ENCODE measurements at regions not wholly inside any gene's neighbourhood (a gene's known extent, or its start where the extent isn't known, plus 50 kb on each side); places are given as distances from the start of the nearest gene placed in this dataset.

DNA sequence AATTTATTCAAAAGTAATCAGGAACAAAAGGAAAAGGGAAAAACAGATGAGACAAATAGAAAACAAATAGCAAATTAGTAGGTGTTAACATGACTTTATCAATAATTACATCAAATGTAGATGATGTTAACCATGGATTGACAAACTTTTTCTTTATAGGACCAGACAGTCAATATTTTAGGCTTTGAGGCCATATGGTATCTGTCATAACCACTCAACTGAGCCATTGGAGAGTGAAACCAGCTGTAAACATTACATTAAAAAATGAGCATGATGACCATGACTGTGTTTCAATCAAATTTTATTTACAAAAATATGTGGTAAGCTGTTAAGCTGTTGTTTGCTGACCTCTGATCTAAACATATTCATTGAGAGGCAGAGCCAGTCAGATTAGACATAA, 118.5 kb upstream of the NWD2 start:
- no peaks in the 10 kb centered on the region for H3K27me3 ChIP-seq (ENCODE audit: insufficient read depth, insufficient read length)
- H3K4me3 ChIP-seq (ENCODE audit: insufficient read length, low read depth), result no peak overlapping the region
- TF ChIP-seq YY1 (IDR thresholded peaks at IDR 0.05; ENCODE audit: insufficient read depth, insufficient read length) (no peak), SUZ12 (IDR thresholded peaks at IDR 0.05; ENCODE audit: extremely low read depth, insufficient read depth, insufficient read length) (no peak), ZNF274 (IDR thresholded peaks at IDR 0.05; ENCODE audit: low read depth, low read length) (no peak)
- H3K9me3 ChIP-seq (ENCODE audit: insufficient read depth, low read length), result no peaks in the 10 kb centered on the region
- H3K4me1 ChIP-seq (ENCODE audit: insufficient read depth, insufficient read length), result no peaks in the 10 kb centered on the region
- DNase-seq (ENCODE audit: low read depth, low spot score), result no peak
- no peak overlapping the region for H3K9ac ChIP-seq (ENCODE audit: insufficient read length, low read depth)
- no peaks in the 10 kb centered on the region for H3K36me3 ChIP-seq (ENCODE audit: insufficient read depth, insufficient read length, low read length)

DNA sequence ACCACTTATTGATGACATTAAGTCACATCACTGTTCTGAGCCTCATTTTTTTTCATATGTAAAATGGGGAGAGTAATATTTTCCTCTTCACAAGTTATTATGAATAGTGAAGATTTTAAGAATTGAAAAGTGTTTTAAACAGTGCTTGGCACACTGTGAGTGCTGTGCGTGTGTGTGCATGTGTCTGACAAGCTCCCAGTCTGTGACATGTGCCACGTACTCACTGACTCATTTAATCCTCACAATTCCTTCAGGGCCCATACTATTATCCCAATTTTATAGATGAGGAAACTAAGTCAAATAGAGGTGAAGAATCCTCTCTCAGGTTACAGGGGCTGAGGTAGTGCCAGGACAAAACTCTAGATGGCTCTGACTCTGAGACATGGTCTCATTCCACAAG, 114.1 kb upstream of the NWD2 start:
- Histone ChIP-seq H3K4me3 (ENCODE audit: insufficient read length, low read depth) (no peak overlapping the region), H3K9ac (ENCODE audit: insufficient read length, low read depth) (no peak overlapping the region), H3K36me3 (ENCODE audit: insufficient read depth, insufficient read length, low read length) (no peaks in the 10 kb centered on the region), H3K4me1 (ENCODE audit: insufficient read depth, insufficient read length) (no peaks in the 10 kb centered on the region), H3K9me3 (ENCODE audit: insufficient read depth, low read length) (no peaks in the 10 kb centered on the region), H3K27me3 (ENCODE audit: insufficient read depth, insufficient read length) (no peaks in the 10 kb centered on the region)
- no peak for DNase-seq (ENCODE audit: low read depth, low spot score)
- no peak for TF ChIP-seq ZNF274 (IDR thresholded peaks at IDR 0.05; ENCODE audit: low read depth, low read length)
- TF ChIP-seq SUZ12 (IDR thresholded peaks at IDR 0.05; ENCODE audit: extremely low read depth, insufficient read depth, insufficient read length), result no peak
- TF ChIP-seq YY1 (IDR thresholded peaks at IDR 0.05; ENCODE audit: insufficient read depth, insufficient read length), result no peak

DNA sequence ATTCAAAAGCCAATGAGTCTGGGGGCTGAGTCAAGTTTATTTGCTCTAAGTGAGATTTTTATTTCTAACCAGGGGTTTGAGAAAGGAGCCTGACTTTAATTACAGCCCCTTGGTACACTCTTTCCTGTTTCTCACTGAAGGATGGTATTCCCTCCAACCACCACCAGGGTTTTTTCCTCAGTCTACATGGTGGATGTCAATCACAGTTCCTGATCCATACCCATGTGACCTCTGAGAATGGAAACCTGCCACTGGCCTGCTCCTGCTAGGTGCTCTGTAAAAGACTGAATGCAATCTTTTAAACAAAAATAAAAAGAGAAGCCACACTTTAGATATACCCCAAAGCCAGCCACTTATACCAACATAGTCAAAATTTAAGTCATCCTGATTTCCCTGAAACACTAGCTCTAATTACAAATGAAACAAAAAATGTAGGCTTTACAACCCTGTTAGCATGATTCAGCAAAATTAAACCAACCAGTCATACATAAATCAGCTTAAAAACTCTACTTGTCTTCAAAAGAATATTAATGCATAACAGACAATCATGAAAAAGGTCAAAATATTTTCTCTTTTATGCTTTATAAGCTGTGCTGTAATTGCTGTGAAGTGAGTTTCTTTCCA, 112.1 kb upstream of the NWD2 start:
- Histone ChIP-seq H3K4me3 (ENCODE audit: insufficient read length, low read depth) (no peak overlapping the region), H3K9ac (ENCODE audit: insufficient read length, low read depth) (no peak overlapping the region), H3K36me3 (ENCODE audit: insufficient read depth, insufficient read length, low read length) (no peaks in the 10 kb centered on the region), H3K9me3 (ENCODE audit: insufficient read depth, low read length) (no peaks in the 10 kb centered on the region), H3K4me1 (ENCODE audit: insufficient read depth, insufficient read length) (no peaks in the 10 kb centered on the region), H3K27me3 (ENCODE audit: insufficient read depth, insufficient read length) (no peaks in the 10 kb centered on the region)
- DNase-seq (ENCODE audit: low read depth, low spot score), result no peak
- TF ChIP-seq ZNF274 (IDR thresholded peaks at IDR 0.05; ENCODE audit: low read depth, low read length), result no peak
- no peak for TF ChIP-seq YY1 (IDR thresholded peaks at IDR 0.05; ENCODE audit: insufficient read depth, insufficient read length)

DNA sequence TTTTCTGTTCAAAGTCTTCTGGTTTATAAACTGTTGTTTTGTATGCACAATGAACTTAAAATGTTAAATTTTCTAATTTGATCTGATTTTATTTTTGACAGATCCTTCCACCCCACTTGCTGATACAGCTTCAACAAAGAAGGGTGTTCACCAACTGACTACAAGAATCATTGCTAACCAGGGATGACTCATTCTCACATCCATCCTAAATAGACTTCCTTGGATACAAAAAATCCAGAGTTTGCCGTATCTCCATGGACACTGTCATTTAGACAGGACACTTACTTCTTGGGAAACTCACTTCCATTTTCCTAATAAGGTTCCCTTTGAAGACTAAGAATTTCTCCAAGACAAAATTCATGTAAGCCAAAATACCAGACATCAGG, 111.6 kb upstream of the NWD2 start:
- TF ChIP-seq YY1 (IDR thresholded peaks at IDR 0.05; ENCODE audit: insufficient read depth, insufficient read length) (no peak), SUZ12 (IDR thresholded peaks at IDR 0.05; ENCODE audit: extremely low read depth, insufficient read depth, insufficient read length) (no peak), ZNF274 (IDR thresholded peaks at IDR 0.05; ENCODE audit: low read depth, low read length) (no peak)
- no peaks in the 10 kb centered on the region for H3K9me3 ChIP-seq (ENCODE audit: insufficient read depth, low read length)
- H3K4me3 ChIP-seq (ENCODE audit: insufficient read length, low read depth), result no peak overlapping the region
- no peak for DNase-seq (ENCODE audit: low read depth, low spot score)
- no peaks in the 10 kb centered on the region for H3K27me3 ChIP-seq (ENCODE audit: insufficient read depth, insufficient read length)
- H3K4me1 ChIP-seq (ENCODE audit: insufficient read depth, insufficient read length), result no peaks in the 10 kb centered on the region
- no peaks in the 10 kb centered on the region for H3K36me3 ChIP-seq (ENCODE audit: insufficient read depth, insufficient read length, low read length)
- H3K9ac ChIP-seq (ENCODE audit: insufficient read length, low read depth), result no peak overlapping the region

DNA sequence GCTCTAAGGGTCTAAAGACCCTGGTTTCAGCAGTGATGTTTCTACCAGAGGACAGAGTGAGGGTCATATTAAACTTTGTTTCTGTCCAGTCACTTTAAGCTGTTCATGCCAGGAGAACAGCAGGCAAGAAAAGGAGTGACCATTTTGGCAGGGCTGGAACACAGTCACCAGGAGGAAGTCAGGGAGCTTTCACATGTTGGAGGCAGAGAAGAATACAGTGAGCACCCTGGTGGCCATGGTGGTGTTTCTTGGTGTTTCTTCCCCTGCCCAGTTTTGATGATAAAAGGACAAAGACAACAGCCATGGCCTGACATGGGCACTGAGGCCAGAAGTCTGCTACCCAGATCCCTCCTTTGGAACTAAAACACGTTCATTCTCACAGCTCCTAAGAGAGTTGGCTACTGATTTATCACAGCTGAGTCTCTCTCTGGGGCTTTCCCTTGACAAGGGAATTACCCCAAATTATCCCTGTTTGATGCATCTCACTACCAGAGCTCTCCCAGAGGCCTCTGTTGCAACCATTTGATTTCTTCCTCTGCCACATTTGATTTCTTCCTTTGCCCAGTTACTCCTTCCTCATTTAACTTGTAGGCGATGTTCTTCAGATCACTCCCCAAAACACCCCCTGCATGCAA, 106.4 kb upstream of the NWD2 start:
- Histone ChIP-seq H3K27me3 (ENCODE audit: insufficient read depth, insufficient read length) (no peaks in the 10 kb centered on the region), H3K9me3 (ENCODE audit: insufficient read depth, low read length) (no peaks in the 10 kb centered on the region), H3K9ac (ENCODE audit: insufficient read length, low read depth) (no peak overlapping the region), H3K4me3 (ENCODE audit: insufficient read length, low read depth) (no peak overlapping the region), H3K36me3 (ENCODE audit: insufficient read depth, insufficient read length, low read length) (no peaks in the 10 kb centered on the region), H3K4me1 (ENCODE audit: insufficient read depth, insufficient read length) (no peaks in the 10 kb centered on the region)
- TF ChIP-seq ZNF274 (IDR thresholded peaks at IDR 0.05; ENCODE audit: low read depth, low read length) (no peak), SUZ12 (IDR thresholded peaks at IDR 0.05; ENCODE audit: extremely low read depth, insufficient read depth, insufficient read length) (no peak), YY1 (IDR thresholded peaks at IDR 0.05; ENCODE audit: insufficient read depth, insufficient read length) (no peak)
- DNase-seq (ENCODE audit: low read depth, low spot score), result no peak

DNA sequence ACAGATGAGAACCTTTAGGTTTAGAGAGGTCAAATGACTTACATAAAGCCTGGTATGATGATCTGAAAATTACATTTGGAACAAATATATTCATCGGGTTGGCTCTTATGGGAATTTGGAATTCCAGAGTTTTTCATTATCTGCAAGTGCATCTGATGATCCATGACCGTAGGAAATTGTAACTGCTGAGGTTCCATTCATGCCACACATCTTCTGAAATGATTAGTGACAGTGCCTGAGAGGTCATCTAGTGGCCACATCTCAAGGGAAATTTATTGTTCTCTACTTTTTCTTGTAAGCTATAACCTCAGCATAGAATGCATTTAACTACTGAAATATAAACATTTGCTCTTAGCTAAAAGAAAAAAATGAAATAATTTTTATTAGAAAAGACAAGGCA, 105.8 kb upstream of the NWD2 start:
- no peak overlapping the region for H3K9ac ChIP-seq (ENCODE audit: insufficient read length, low read depth)
- TF ChIP-seq ZNF274 (IDR thresholded peaks at IDR 0.05; ENCODE audit: low read depth, low read length) (no peak), YY1 (IDR thresholded peaks at IDR 0.05; ENCODE audit: insufficient read depth, insufficient read length) (no peak), SUZ12 (IDR thresholded peaks at IDR 0.05; ENCODE audit: extremely low read depth, insufficient read depth, insufficient read length) (no peak)

DNA sequence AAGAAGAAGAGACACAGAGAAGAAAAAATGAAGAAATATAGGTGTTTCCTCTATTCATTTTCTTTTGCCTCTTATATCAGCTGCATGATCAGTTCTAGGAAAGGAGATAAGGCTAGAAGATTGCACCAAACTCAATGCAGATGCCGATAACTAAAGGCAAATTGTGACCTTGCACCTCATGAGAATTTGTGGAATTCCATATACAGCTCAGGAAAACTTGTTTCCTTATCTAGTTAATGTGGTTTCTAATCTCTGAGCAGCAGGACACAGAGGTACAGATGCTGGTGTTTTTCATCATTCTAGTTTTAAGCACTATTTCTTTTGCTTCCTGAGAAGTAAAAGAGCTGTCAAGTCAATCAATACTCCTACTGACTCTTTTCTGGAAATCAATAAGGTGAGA, 104.6 kb upstream of the NWD2 start:
- Histone ChIP-seq H3K9me3 (ENCODE audit: insufficient read depth, low read length) (no peaks in the 10 kb centered on the region), H3K4me1 (ENCODE audit: insufficient read depth, insufficient read length) (no peaks in the 10 kb centered on the region), H3K27me3 (ENCODE audit: insufficient read depth, insufficient read length) (no peaks in the 10 kb centered on the region), H3K4me3 (ENCODE audit: insufficient read length, low read depth) (no peak overlapping the region), H3K9ac (ENCODE audit: insufficient read length, low read depth) (no peak overlapping the region), H3K36me3 (ENCODE audit: insufficient read depth, insufficient read length, low read length) (no peaks in the 10 kb centered on the region)
- DNase-seq (ENCODE audit: low read depth, low spot score), result no peak
- TF ChIP-seq SUZ12 (IDR thresholded peaks at IDR 0.05; ENCODE audit: extremely low read depth, insufficient read depth, insufficient read length) (no peak), ZNF274 (IDR thresholded peaks at IDR 0.05; ENCODE audit: low read depth, low read length) (no peak)

More for the DNA sequence above, 105.8 kb upstream of the NWD2 start:
- Histone ChIP-seq H3K36me3 (ENCODE audit: insufficient read depth, insufficient read length, low read length) (no peaks in the 10 kb centered on the region), H3K27me3 (ENCODE audit: insufficient read depth, insufficient read length) (no peaks in the 10 kb centered on the region), H3K9me3 (ENCODE audit: insufficient read depth, low read length) (no peaks in the 10 kb centered on the region), H3K4me1 (ENCODE audit: insufficient read depth, insufficient read length) (no peaks in the 10 kb centered on the region), H3K4me3 (ENCODE audit: insufficient read length, low read depth) (no peak overlapping the region)
- DNase-seq (ENCODE audit: low read depth, low spot score), result no peak

All from NT2/D1 (cell line).